ENCODE measurements at regions not wholly inside any gene's neighbourhood (a gene's known extent, or its start where the extent isn't known, plus 50 kb on each side); places are given as distances from the start of the nearest gene placed in this dataset.
"Not testable (repeated sequence)": the region's sequence is repeated elsewhere in the genome, so short reads cannot be mapped to it uniquely, and the experiment has no call there.

- no peaks in the 10 kb centered on the region for H3K27me3 Mint-ChIP-seq (ENCODE audit: low read depth)
- peak overlapping the region; percentile 48 for H3K27ac Mint-ChIP-seq
- no peak for DNase-seq (ENCODE audit: low spot score in 2 of 2, unreplicated experiment in 2 of 2)
- H3K4me3 Mint-ChIP-seq, result no peak overlapping the region
- TF ChIP-seq CTCF (IDR thresholded peaks at IDR 0.05; ENCODE audit: unreplicated experiment), result no peak
- H3K9me3 Mint-ChIP-seq, result no peaks in the 10 kb centered on the region
- peaks cover 4% of the 10 kb centered on the region for H3K36me3 Mint-ChIP-seq
- peaks cover 50% of the 10 kb centered on the region for H3K4me1 Mint-ChIP-seq
Observed at GRCh38 chr21:16215193-16215592, 485.4 kb downstream of the USP25 start.

DNA sequence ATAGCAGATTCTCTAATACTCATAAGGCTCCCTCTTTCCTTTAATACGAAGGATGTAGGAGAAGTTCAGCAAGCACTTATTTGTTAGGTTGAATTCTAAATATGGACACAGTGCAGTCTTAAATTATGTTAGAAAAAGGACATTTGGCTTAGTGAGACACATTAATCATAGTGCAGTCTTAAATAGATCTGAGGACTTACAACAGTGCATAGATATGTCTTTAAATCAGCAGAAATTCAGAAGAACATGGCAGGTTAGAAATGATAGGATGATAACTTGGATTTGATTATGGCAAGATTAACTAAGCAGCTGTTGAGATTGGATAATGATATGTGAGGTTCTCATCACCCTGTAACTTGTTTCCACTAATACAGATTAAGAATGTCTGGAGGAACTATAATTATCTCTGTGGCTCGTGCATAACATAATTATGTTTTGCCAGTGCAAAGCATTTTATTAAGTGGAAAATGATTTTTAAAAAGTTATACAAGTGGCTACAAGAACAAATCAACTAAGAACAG, 485.9 kb downstream of the USP25 start:
- peaks cover 50% of the 10 kb centered on the region for H3K4me1 Mint-ChIP-seq
- DNase-seq (ENCODE audit: low spot score in 2 of 2, unreplicated experiment in 2 of 2), result no peak
- H3K27me3 Mint-ChIP-seq (ENCODE audit: low read depth), result no peaks in the 10 kb centered on the region
- peaks cover 4% of the 10 kb centered on the region for H3K36me3 Mint-ChIP-seq
- H3K9me3 Mint-ChIP-seq, result no peaks in the 10 kb centered on the region
- H3K27ac Mint-ChIP-seq, result peak overlapping the region; percentile 48
- no peak for TF ChIP-seq CTCF (IDR thresholded peaks at IDR 0.05; ENCODE audit: unreplicated experiment)
- H3K4me3 Mint-ChIP-seq, result no peak overlapping the region

- peak overlapping the region; percentile 48 for H3K27ac Mint-ChIP-seq
- no peaks in the 10 kb centered on the region for H3K9me3 Mint-ChIP-seq
- H3K27me3 Mint-ChIP-seq (ENCODE audit: low read depth), result no peaks in the 10 kb centered on the region
- no peak for DNase-seq (ENCODE audit: low spot score in 2 of 2, unreplicated experiment in 2 of 2)
- H3K4me3 Mint-ChIP-seq, result no peak overlapping the region
- H3K4me1 Mint-ChIP-seq, result peaks cover 46% of the 10 kb centered on the region
- peaks cover 4% of the 10 kb centered on the region for H3K36me3 Mint-ChIP-seq
- no peak for TF ChIP-seq CTCF (IDR thresholded peaks at IDR 0.05; ENCODE audit: unreplicated experiment)
Observed at GRCh38 chr21:16216288-16216962, 486.6 kb downstream of the USP25 start.

GRCh38 chr21:16218682-16219343, 489.0 kb downstream of the USP25 start:
- Mint-ChIP-seq H3K27ac (no peak overlapping the region), H3K4me3 (no peak overlapping the region), H3K4me1 (peaks cover 26% of the 10 kb centered on the region), H3K27me3 (ENCODE audit: low read depth) (no peaks in the 10 kb centered on the region), H3K9me3 (no peaks in the 10 kb centered on the region), H3K36me3 (peaks cover 9% of the 10 kb centered on the region)
- DNase-seq (ENCODE audit: low spot score in 2 of 2, unreplicated experiment in 2 of 2), result no peak
- no peak for TF ChIP-seq CTCF (IDR thresholded peaks at IDR 0.05; ENCODE audit: unreplicated experiment)

- H3K27me3 Mint-ChIP-seq (ENCODE audit: low read depth); H3K27ac Mint-ChIP-seq; H3K4me1 Mint-ChIP-seq; H3K4me3 Mint-ChIP-seq; DNase-seq (ENCODE audit: low spot score in 2 of 2, unreplicated experiment in 2 of 2): not testable (repeated sequence)
- Mint-ChIP-seq H3K36me3 (peaks cover 57% of the 10 kb centered on the region), H3K9me3 (peaks cover 48% of the 10 kb centered on the region)
Observed at GRCh38 chr21:16224756-16225155, 495.0 kb downstream of the USP25 start.

- no peak for DNase-seq (ENCODE audit: low spot score in 2 of 2, unreplicated experiment in 2 of 2)
- Mint-ChIP-seq H3K27me3 (ENCODE audit: low read depth) (no peaks in the 10 kb centered on the region), H3K9me3 (no peaks in the 10 kb centered on the region), H3K36me3 (peaks cover 11% of the 10 kb centered on the region), H3K27ac (peak overlapping the region; percentile 32), H3K4me3 (no peak overlapping the region), H3K4me1 (peaks cover 9% of the 10 kb centered on the region)
- no peak for TF ChIP-seq CTCF (IDR thresholded peaks at IDR 0.05; ENCODE audit: unreplicated experiment)
Observed at GRCh38 chr21:16239659-16240265, 510.0 kb downstream of the USP25 start.

All from mesothelial cell of epicardium (in vitro differentiated cells).